GM23338 (cell line): ENCODE measurements at regions not wholly inside any gene's neighbourhood (a gene's known extent, or its start where the extent isn't known, plus 50 kb on each side); places are given as distances from the start of the nearest gene placed in this dataset.
"Not testable (repeated sequence)": the region's sequence is repeated elsewhere in the genome, so short reads cannot be mapped to it uniquely, and the experiment has no call there.

ENCODE experiments used
- ATAC-seq: fragments of 200-7000 bp; cut with Tn5 transposase; 3 replicates; pipeline ENCODE4 v1.9.1; 2020
- DNase-seq: peaks from one replicate; pipeline ENCODE4 v3.0.0-alpha.2; 2015; ENCODE audit warnings: low spot score
- H2AFZ ChIP-seq: fragments of 200-600 bp; sonication (generic); 2 replicates; pipeline ENCODE4 v1.8.0; 2016; ENCODE audit warnings: antibody characterized with exemption, mild to moderate bottlenecking, moderate library complexity
- H3F3A ChIP-seq: fragments of 200-600 bp; sonication (generic); replicated peaks from 2 replicates; pipeline ENCODE4 v1.8.0; 2017; ENCODE audit warnings: antibody characterized with exemption, mixed run types, low read depth
- H3K27ac ChIP-seq: fragments of 200-600 bp; sonication (generic); 2 replicates; pipeline ENCODE4 v1.6.1; 2016; ENCODE audit warnings: low read depth
- H3K27me3 ChIP-seq: fragments of 200-600 bp; sonication (generic); 2 replicates; pipeline ENCODE4 v1.8.0; 2016; ENCODE audit warnings: mild to moderate bottlenecking, mixed run types, moderate library complexity; ENCODE audit not compliant: insufficient read depth
- H3K36me3 ChIP-seq: fragments of 200-600 bp; sonication (generic); 2 replicates; pipeline ENCODE4 v1.8.0; 2016; ENCODE audit warnings: mild to moderate bottlenecking; ENCODE audit not compliant: insufficient read depth
- H3K4me1 ChIP-seq: fragments of 200-600 bp; sonication (generic); 2 replicates; pipeline ENCODE4 v1.8.0; 2016; ENCODE audit warnings: mild to moderate bottlenecking, moderate library complexity; ENCODE audit not compliant: insufficient read depth
- H3K4me2 ChIP-seq: fragments of 200-600 bp; sonication (generic); 2 replicates; pipeline ENCODE4 v1.7.1; 2017; ENCODE audit warnings: mixed run types
- H3K4me3 ChIP-seq: fragments of 200-600 bp; sonication (generic); 2 replicates; pipeline ENCODE4 v1.6.1; 2016; ENCODE audit warnings: mixed run types
- H3K79me2 ChIP-seq: fragments of 200-600 bp; sonication (generic); replicated peaks from 2 replicates; pipeline ENCODE4 v1.8.0; 2017; ENCODE audit warnings: mild to moderate bottlenecking; ENCODE audit not compliant: insufficient read depth
- H3K9me2 ChIP-seq: fragments of 200-600 bp; sonication (generic); 2 replicates; pipeline ENCODE4 v1.8.0; 2017; ENCODE audit not compliant: insufficient read depth
- H4K20me1 ChIP-seq: fragments of 200-600 bp; sonication (generic); replicated peaks from 2 replicates; pipeline ENCODE4 v1.8.0; 2017; ENCODE audit warnings: mild to moderate bottlenecking; ENCODE audit not compliant: insufficient read depth
- H3K27ac Mint-ChIP-seq: 2 replicates; pipeline ENCODE4 v1.8.0; 2020; ENCODE audit warnings: inconsistent platforms, mild to moderate bottlenecking, moderate library complexity, mixed read lengths
- H3K27me3 Mint-ChIP-seq: 3 replicates; pipeline ENCODE4 v1.8.0; 2022; ENCODE audit warnings: low read depth, mild to moderate bottlenecking, moderate library complexity, mixed read lengths, inconsistent platforms; ENCODE audit not compliant: insufficient read depth, poor library complexity
- H3K36me3 Mint-ChIP-seq: 3 replicates; pipeline ENCODE4 v1.8.0; 2021; ENCODE audit warnings: low read depth, mild to moderate bottlenecking, inconsistent platforms, moderate library complexity, mixed read lengths
- H3K4me1 Mint-ChIP-seq: 3 replicates; pipeline ENCODE4 v1.8.0; 2020; ENCODE audit warnings: mild to moderate bottlenecking, inconsistent platforms, mixed read lengths
- H3K4me3 Mint-ChIP-seq: 3 replicates; pipeline ENCODE4 v1.8.0; 2021; ENCODE audit warnings: moderate library complexity, mild to moderate bottlenecking, inconsistent platforms, mixed read lengths
- H3K9me3 Mint-ChIP-seq: 3 replicates; pipeline ENCODE4 v1.8.0; 2020; ENCODE audit warnings: moderate library complexity, mild to moderate bottlenecking, inconsistent platforms, mixed read lengths
- EZH2 ChIP-seq: fragments of 200-600 bp; sonication (generic); IDR thresholded peaks from one replicate; pipeline ENCODE4 v1.8.0; 2017; ENCODE audit warnings: antibody characterized with exemption, mild to moderate bottlenecking, low read depth; ENCODE audit not compliant: unreplicated experiment
- JUNB ChIP-seq: IDR thresholded peaks from one replicate; pipeline ENCODE4 v1.6.1; 2016; ENCODE audit warnings: antibody characterized with exemption; ENCODE audit not compliant: unreplicated experiment
- POLR2AphosphoS5 ChIP-seq: IDR thresholded peaks from 2 replicates; pipeline ENCODE4 v1.6.1; 2016; ENCODE audit warnings: antibody characterized with exemption, low read depth
- STAT1 ChIP-seq: IDR thresholded peaks from one replicate; pipeline ENCODE4 v1.6.1; 2016; ENCODE audit warnings: antibody characterized with exemption; ENCODE audit not compliant: unreplicated experiment
- ZNF114 ChIP-seq: fragments of 250-450 bp; sonication (Bioruptor Pico); IDR thresholded peaks from 2 replicates; pipeline ENCODE4 v1.5.0; 2020; ENCODE audit warnings: mild to moderate bottlenecking, moderate library complexity
- TF ChIP-seq, protein P1 (sequence below): IDR thresholded peaks from 2 replicates; pipeline ENCODE4 v1.6.1; 2016; ENCODE audit warnings: antibody characterized with exemption
- TF ChIP-seq, protein P2 (sequence below): IDR thresholded peaks from one replicate; pipeline ENCODE4 v1.6.1; 2018; ENCODE audit warnings: antibody characterized with exemption; ENCODE audit not compliant: unreplicated experiment

DNA sequence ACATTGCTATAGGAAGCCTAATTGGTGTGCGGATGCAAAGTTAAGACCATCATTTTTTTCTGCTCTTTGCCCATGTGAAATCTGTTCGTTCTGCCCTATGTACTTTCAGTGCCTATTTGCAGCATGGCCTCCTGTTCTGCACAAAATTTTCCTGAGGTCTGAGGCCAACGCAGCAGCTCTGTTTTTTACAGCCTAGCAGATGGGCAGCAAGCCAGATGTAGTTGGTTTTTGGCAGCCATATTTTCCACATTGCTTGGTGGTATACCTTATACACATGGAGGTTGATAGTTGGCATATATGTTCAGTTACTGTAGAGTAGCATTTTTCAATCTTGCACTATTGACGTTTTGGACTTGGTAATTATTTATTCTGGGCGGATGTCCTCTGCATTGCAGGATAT, 133.5 kb upstream of the MRPS30 start (continued):
- TF ChIP-seq, protein P1, sequence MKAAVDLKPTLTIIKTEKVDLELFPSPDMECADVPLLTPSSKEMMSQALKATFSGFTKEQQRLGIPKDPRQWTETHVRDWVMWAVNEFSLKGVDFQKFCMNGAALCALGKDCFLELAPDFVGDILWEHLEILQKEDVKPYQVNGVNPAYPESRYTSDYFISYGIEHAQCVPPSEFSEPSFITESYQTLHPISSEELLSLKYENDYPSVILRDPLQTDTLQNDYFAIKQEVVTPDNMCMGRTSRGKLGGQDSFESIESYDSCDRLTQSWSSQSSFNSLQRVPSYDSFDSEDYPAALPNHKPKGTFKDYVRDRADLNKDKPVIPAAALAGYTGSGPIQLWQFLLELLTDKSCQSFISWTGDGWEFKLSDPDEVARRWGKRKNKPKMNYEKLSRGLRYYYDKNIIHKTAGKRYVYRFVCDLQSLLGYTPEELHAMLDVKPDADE, result no peak
- TF ChIP-seq STAT1, result no peak
- TF ChIP-seq ZNF114 (CRISPR knock-in tag), result no peak
- TF ChIP-seq, protein P2, sequence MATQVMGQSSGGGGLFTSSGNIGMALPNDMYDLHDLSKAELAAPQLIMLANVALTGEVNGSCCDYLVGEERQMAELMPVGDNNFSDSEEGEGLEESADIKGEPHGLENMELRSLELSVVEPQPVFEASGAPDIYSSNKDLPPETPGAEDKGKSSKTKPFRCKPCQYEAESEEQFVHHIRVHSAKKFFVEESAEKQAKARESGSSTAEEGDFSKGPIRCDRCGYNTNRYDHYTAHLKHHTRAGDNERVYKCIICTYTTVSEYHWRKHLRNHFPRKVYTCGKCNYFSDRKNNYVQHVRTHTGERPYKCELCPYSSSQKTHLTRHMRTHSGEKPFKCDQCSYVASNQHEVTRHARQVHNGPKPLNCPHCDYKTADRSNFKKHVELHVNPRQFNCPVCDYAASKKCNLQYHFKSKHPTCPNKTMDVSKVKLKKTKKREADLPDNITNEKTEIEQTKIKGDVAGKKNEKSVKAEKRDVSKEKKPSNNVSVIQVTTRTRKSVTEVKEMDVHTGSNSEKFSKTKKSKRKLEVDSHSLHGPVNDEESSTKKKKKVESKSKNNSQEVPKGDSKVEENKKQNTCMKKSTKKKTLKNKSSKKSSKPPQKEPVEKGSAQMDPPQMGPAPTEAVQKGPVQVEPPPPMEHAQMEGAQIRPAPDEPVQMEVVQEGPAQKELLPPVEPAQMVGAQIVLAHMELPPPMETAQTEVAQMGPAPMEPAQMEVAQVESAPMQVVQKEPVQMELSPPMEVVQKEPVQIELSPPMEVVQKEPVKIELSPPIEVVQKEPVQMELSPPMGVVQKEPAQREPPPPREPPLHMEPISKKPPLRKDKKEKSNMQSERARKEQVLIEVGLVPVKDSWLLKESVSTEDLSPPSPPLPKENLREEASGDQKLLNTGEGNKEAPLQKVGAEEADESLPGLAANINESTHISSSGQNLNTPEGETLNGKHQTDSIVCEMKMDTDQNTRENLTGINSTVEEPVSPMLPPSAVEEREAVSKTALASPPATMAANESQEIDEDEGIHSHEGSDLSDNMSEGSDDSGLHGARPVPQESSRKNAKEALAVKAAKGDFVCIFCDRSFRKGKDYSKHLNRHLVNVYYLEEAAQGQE, result no peak
- no peak for TF ChIP-seq POLR2AphosphoS5
- TF ChIP-seq EZH2, result no peak

DNA sequence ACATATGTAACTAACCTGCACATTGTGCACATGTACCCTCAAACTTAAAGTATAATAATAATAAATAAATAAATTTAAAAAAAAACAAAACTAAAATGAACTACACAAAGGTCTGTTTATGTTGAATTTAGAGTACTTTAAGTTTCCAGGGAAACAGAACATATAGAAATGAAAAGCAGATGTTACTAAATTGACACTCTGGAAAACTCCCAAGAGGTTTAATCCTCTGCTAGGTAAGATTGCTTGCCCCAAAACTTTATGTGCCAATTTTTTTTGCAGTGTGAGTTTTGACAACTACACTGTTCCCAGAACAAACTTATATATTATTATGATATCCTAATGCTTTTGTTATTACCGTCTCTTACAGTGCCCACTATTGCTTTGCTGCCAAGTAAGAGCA, 134.3 kb upstream of the MRPS30 start:
- Histone ChIP-seq H3K36me3 (no peaks in the 10 kb centered on the region), H3K27me3 (no peaks in the 10 kb centered on the region), H4K20me1 (no peaks in the 10 kb centered on the region), H3K4me1 (no peaks in the 10 kb centered on the region), H3K4me3 (no peak overlapping the region), H3K27ac (no peak overlapping the region), H3K9me2 (peaks cover 4% of the 10 kb centered on the region; the same call in 1 of the 2 replicates), H3F3A (no peaks in the 10 kb centered on the region), H2AFZ (no peak overlapping the region), H3K4me2 (no peak overlapping the region), H3K79me2 (no peaks in the 10 kb centered on the region)
- Mint-ChIP-seq H3K4me1 (no peaks in the 10 kb centered on the region), H3K4me3 (no peak overlapping the region), H3K36me3 (0 out of 3 replicates have a peak, but pooled peaks cover 3% of the 10 kb centered on the region), H3K27me3 (peaks cover 6% of the 10 kb centered on the region), H3K27ac (no peak overlapping the region), H3K9me3 (peaks cover 8% of the 10 kb centered on the region; the same call in 2 of the 3 replicates)
- no peak for TF ChIP-seq JUNB
- DNase-seq (no peak), ATAC-seq (no peak)

DNA sequence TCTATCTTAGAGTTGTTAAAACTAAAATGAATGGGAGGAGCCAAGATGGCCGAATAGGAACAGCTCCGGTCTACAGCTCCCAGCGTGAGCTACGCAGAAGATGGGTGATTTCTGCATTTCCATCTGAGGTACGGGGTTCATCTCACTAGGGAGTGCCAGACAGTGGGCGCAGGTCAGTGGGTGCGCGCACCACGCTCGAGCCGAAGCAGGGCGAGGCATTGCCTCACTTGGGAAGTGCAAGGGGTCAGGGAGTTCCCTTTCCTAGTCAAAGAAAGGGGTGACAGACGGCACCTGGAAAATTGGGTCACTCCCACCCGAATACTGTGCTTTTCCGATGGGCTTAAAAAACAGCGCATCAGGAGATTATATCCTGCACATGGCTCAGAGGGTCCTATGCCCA, 140.3 kb upstream of the MRPS30 start:
- H3K4me1 Mint-ChIP-seq, H3K4me1 ChIP-seq, H3K4me3 Mint-ChIP-seq, ATAC-seq, H3F3A ChIP-seq, H2AFZ ChIP-seq, H3K27ac Mint-ChIP-seq, H3K27ac ChIP-seq, H3K9me2 ChIP-seq, H3K4me2 ChIP-seq, H4K20me1 ChIP-seq, H3K36me3 ChIP-seq, H3K27me3 ChIP-seq, DNase-seq, H3K4me3 ChIP-seq, H3K27me3 Mint-ChIP-seq, H3K79me2 ChIP-seq: not testable (repeated sequence)
- peaks cover 24% of the 10 kb centered on the region for H3K9me3 Mint-ChIP-seq
- peaks cover 11% of the 10 kb centered on the region; the same call in 2 of the 3 replicates for H3K36me3 Mint-ChIP-seq
